ENCODE measurements at regions not wholly inside any gene's neighbourhood (a gene's known extent, or its start where the extent isn't known, plus 50 kb on each side); places are given as distances from the start of the nearest gene placed in this dataset.
"Not testable (repeated sequence)": the region's sequence is repeated elsewhere in the genome, so short reads cannot be mapped to it uniquely, and the experiment has no call there.

DNA sequence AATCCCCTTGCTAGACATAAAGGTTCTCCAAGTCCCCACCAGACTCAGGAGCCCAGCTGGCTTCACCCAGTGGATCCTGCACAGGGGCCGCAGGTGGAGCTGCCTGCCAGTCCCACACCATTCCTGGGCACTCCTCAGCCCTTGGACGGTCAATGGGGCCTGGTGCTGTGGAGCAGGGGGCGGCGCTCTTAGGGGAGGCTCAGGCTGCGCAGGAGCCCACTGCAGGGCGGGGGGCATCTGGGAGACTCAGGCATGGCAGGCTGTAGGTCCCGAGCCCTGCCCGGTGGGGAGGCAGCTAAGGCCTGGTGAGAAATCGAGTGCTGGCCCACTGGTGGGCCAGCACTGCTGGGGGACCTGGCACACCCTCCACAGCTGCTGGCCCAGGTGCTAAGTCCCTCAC lies 75.1 kb upstream of the TBC1D5 start:
- no peak for TF ChIP-seq CTCF (conservative IDR thresholded peaks at IDR 0.05; ENCODE audit: control insufficient read depth, insufficient read depth, low read depth, low read length)
- no peak overlapping the region for H3K4me3 ChIP-seq (ENCODE audit: control insufficient read depth, low read depth, low read length)

GRCh38 chr3:17816839-17817238 lies 74.4 kb upstream of the TBC1D5 start:
- not testable (repeated sequence) for DNase-seq (ENCODE audit: low read depth); H3K4me3 ChIP-seq (ENCODE audit: control insufficient read depth, low read depth, low read length)

More for the DNA sequence above, 75.1 kb upstream of the TBC1D5 start:
- no peak for DNase-seq (ENCODE audit: low read depth)

DNA sequence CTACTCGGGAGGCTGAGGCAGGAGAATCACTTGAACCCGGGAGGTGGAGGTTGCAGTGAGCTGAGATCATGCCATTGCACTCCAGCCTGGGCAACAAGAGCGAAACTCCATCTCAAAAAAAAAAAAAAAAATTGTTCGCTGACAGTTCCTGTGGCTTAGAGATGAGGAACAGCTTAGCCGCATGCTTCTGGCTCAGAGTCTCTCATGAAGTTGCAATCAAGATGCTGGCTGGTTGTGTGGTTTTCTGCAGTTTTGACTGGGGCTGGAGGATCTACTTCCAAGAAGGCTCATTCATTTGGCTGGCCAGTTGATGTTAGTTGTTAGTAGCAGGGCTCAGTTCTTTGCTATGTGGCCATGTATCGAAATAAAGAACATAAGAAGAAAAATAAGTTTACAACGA lies 69.9 kb upstream of the TBC1D5 start:
- H3K4me3 ChIP-seq (ENCODE audit: control insufficient read depth, low read depth, low read length); DNase-seq (ENCODE audit: low read depth): not testable (repeated sequence)

GRCh38 chr3:17811646-17812045 lies 69.2 kb upstream of the TBC1D5 start:
- no peak overlapping the region for H3K4me3 ChIP-seq (ENCODE audit: control insufficient read depth, low read depth, low read length)
- DNase-seq (ENCODE audit: low read depth), result no peak
- no peak for TF ChIP-seq CTCF (conservative IDR thresholded peaks at IDR 0.05; ENCODE audit: control insufficient read depth, insufficient read depth, low read depth, low read length)

- no peak overlapping the region for H3K4me3 ChIP-seq (ENCODE audit: control insufficient read depth, low read depth, low read length)
- TF ChIP-seq CTCF (conservative IDR thresholded peaks at IDR 0.05; ENCODE audit: control insufficient read depth, insufficient read depth, low read depth, low read length), result peak; percentile 31
- peak; percentile 18 for DNase-seq (ENCODE audit: low read depth)
Measured at GRCh38 chr3:17810759-17811158, 68.3 kb upstream of the TBC1D5 start.

GRCh38 chr3:17808994-17809393 lies 66.6 kb upstream of the TBC1D5 start:
- no peak overlapping the region for H3K4me3 ChIP-seq (ENCODE audit: control insufficient read depth, low read depth, low read length)
- DNase-seq (ENCODE audit: low read depth), result no peak
- TF ChIP-seq CTCF (conservative IDR thresholded peaks at IDR 0.05; ENCODE audit: control insufficient read depth, insufficient read depth, low read depth, low read length), result no peak

- no peak for DNase-seq (ENCODE audit: low read depth)
- no peak overlapping the region for H3K4me3 ChIP-seq (ENCODE audit: control insufficient read depth, low read depth, low read length)
- TF ChIP-seq CTCF (conservative IDR thresholded peaks at IDR 0.05; ENCODE audit: control insufficient read depth, insufficient read depth, low read depth, low read length), result no peak
Measured at GRCh38 chr3:17806876-17807275, 64.4 kb upstream of the TBC1D5 start.

GRCh38 chr3:17806201-17806600 lies 63.8 kb upstream of the TBC1D5 start:
- DNase-seq (ENCODE audit: low read depth), result no peak
- TF ChIP-seq CTCF (conservative IDR thresholded peaks at IDR 0.05; ENCODE audit: control insufficient read depth, insufficient read depth, low read depth, low read length), result no peak
- no peak overlapping the region for H3K4me3 ChIP-seq (ENCODE audit: control insufficient read depth, low read depth, low read length)

Measured in fibroblast of mammary gland (primary cell).